ENCODE measurements at regions not wholly inside any gene's neighbourhood (a gene's known extent, or its start where the extent isn't known, plus 50 kb on each side); places are given as distances from the start of the nearest gene placed in this dataset.

DNA sequence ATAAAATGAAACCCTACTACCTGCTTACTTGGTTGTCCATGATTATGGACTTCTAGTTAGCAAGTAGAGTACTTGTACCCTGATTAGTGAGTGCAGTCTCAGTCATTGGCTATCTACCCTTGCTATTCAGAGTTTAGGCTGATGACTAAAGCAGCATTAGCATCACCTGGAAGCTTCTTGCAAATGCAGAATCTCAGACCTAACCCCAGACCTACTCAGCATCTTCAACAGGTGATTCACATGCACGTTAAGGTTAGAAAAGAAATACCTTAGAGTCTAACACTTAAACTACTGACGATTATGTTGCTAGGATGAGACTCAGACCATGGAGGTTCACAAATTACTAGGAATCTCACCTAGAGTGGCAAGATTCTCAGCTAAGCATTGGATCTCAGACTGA is 399.9 kb upstream of the FANCL start:
- Mint-ChIP-seq H3K9me3 (peaks cover 1 to 9% of the 10 kb centered on the region in 2 donors), H3K4me3 (no peak overlapping the region), H3K4me1 (ENCODE audit: low read depth in 2 of 2) (no peaks in the 10 kb centered on the region), H3K36me3 (ENCODE audit: insufficient read depth) (no peaks in the 10 kb centered on the region), H3K27me3 (no peaks in the 10 kb centered on the region), H3K27ac (no peak overlapping the region)
- DNase-seq (no peak), ATAC-seq (replicated peaks) (no peak)

GRCh38 chr2:58640042-58640441 is 398.9 kb upstream of the FANCL start:
- peaks cover 1 to 9% of the 10 kb centered on the region in 2 donors for H3K9me3 Mint-ChIP-seq
- no peak overlapping the region for H3K4me3 Mint-ChIP-seq
- H3K4me1 Mint-ChIP-seq (ENCODE audit: low read depth in 2 of 2), result no peaks in the 10 kb centered on the region
- H3K27me3 Mint-ChIP-seq, result no peaks in the 10 kb centered on the region
- DNase-seq, result no peak
- no peaks in the 10 kb centered on the region for H3K36me3 Mint-ChIP-seq (ENCODE audit: insufficient read depth)
- H3K27ac Mint-ChIP-seq, result no peak overlapping the region
- ATAC-seq (replicated peaks), result no peak

- peaks cover 1 to 9% of the 10 kb centered on the region in 2 donors for H3K9me3 Mint-ChIP-seq
- ATAC-seq (replicated peaks) (no peak), DNase-seq (no peak)
- no peaks in the 10 kb centered on the region for H3K27me3 Mint-ChIP-seq
- no peak overlapping the region for H3K4me3 Mint-ChIP-seq
- no peak overlapping the region for H3K27ac Mint-ChIP-seq
- no peaks in the 10 kb centered on the region for H3K36me3 Mint-ChIP-seq (ENCODE audit: insufficient read depth)
- H3K4me1 Mint-ChIP-seq (ENCODE audit: low read depth in 2 of 2), result no peaks in the 10 kb centered on the region
Measured at GRCh38 chr2:58638256-58638805, 397.2 kb upstream of the FANCL start.

GRCh38 chr2:58636872-58637271 is 395.7 kb upstream of the FANCL start:
- no peak overlapping the region for H3K27ac Mint-ChIP-seq
- DNase-seq (no peak), ATAC-seq (replicated peaks) (no peak)
- H3K9me3 Mint-ChIP-seq, result no peaks in the 10 kb centered on the region
- no peaks in the 10 kb centered on the region for H3K27me3 Mint-ChIP-seq
- no peaks in the 10 kb centered on the region for H3K4me1 Mint-ChIP-seq (ENCODE audit: low read depth in 2 of 2)
- no peaks in the 10 kb centered on the region for H3K36me3 Mint-ChIP-seq (ENCODE audit: insufficient read depth)
- H3K4me3 Mint-ChIP-seq, result no peak overlapping the region

DNA sequence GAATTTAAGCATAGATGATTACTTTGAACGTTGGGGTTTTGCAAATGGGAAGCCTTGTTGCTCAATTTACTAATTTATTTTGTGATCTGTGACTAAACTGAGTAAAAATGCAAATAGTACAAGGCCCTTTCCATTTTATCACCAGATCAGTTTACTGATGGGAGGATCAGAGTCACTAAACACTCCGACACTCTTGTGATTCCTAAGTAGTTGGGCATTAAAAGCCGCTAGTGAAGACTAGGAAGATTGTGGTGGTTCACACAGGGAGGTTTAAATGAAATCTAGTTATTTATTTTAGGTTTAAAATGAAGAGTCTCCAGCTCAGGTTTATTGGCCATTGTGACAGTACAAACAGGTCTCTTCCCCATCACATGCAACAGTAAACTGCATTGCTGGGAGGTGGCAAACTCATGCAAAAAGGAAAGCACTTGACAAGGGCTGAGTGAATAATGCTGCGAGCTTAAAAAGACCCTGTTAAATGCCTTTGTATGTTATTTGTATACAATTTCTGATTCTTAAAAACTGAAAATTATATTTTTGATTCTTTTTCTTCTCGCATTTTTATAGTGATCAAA is 394.8 kb upstream of the FANCL start:
- ATAC-seq (replicated peaks) (no peak), DNase-seq (no peak)
- H3K4me3 Mint-ChIP-seq, result no peak overlapping the region
- no peaks in the 10 kb centered on the region for H3K4me1 Mint-ChIP-seq (ENCODE audit: low read depth in 2 of 2)
- H3K27ac Mint-ChIP-seq, result no peak overlapping the region
- H3K9me3 Mint-ChIP-seq, result no peaks in the 10 kb centered on the region
- H3K27me3 Mint-ChIP-seq, result no peaks in the 10 kb centered on the region
- H3K36me3 Mint-ChIP-seq (ENCODE audit: insufficient read depth), result no peaks in the 10 kb centered on the region

GRCh38 chr2:58634653-58635370 is 393.7 kb upstream of the FANCL start:
- Mint-ChIP-seq H3K4me1 (ENCODE audit: low read depth in 2 of 2) (no peaks in the 10 kb centered on the region), H3K27ac (no peak overlapping the region), H3K27me3 (no peaks in the 10 kb centered on the region), H3K36me3 (ENCODE audit: insufficient read depth) (no peaks in the 10 kb centered on the region), H3K9me3 (no peaks in the 10 kb centered on the region), H3K4me3 (no peak overlapping the region)
- no peak for DNase-seq
- no peak for ATAC-seq (replicated peaks)

DNA sequence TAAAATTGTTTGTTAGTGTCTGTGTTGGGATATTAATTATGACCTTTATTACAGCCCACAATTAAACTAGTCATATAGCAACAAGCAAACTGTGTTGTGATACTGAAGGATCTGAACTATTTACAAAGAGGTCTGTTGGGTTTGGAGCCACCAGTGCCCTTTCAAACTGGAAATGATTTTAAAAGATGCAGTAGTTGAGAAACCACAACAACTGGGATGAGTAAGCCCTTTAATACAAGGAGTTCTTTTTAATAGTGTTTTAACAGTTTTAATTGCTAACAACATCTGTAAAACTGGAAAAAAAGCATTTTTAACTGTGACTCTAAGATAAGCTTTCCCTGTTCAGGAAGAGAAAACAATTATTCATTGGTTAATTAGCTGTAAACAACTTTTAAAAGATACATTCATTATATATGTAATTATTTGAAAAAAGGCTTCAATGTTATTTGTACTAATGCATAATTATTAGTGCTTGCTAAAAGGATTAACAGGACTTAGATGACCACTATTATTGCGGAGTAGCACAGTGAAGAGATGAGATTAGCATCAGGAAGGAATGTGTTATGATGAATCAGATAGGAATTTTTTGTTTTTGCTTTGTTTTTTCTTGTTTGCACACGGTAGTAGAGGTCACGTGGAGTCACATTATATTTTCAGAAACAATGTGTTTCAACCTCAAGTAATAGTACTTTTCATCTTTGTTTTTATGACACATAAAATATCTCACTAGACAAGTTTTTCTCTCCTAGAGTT is 392.7 kb upstream of the FANCL start:
- no peaks in the 10 kb centered on the region for H3K36me3 Mint-ChIP-seq (ENCODE audit: insufficient read depth)
- no peak overlapping the region for H3K4me3 Mint-ChIP-seq
- no peak overlapping the region for H3K27ac Mint-ChIP-seq
- DNase-seq (no peak), ATAC-seq (replicated peaks) (no peak)
- no peaks in the 10 kb centered on the region for H3K27me3 Mint-ChIP-seq
- no peaks in the 10 kb centered on the region for H3K9me3 Mint-ChIP-seq
- H3K4me1 Mint-ChIP-seq (ENCODE audit: low read depth in 2 of 2), result no peaks in the 10 kb centered on the region

DNA sequence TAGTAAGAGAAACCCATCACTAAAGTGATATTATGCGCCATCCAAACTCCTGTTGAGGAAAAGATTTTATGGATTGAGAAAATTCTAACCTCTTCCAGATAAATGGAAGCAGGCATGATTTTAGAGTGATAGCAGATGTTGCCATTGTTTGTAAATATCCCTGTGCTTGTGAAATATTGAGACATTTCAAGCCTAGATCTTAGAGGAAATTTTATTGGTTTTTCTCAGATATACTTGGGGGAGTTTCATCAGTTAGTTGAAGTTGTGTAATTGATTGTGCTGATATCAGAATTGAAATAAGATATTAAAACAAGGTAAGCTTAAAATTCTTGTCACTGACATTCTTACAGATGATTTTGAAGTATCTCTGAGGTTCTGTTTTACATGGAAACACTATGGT is 390.9 kb upstream of the FANCL start:
- Mint-ChIP-seq H3K36me3 (ENCODE audit: insufficient read depth) (no peaks in the 10 kb centered on the region), H3K4me3 (no peak overlapping the region), H3K27me3 (no peaks in the 10 kb centered on the region), H3K9me3 (no peaks in the 10 kb centered on the region), H3K4me1 (ENCODE audit: low read depth in 2 of 2) (no peaks in the 10 kb centered on the region), H3K27ac (no peak overlapping the region)
- DNase-seq (no peak), ATAC-seq (replicated peaks) (no peak)

DNA sequence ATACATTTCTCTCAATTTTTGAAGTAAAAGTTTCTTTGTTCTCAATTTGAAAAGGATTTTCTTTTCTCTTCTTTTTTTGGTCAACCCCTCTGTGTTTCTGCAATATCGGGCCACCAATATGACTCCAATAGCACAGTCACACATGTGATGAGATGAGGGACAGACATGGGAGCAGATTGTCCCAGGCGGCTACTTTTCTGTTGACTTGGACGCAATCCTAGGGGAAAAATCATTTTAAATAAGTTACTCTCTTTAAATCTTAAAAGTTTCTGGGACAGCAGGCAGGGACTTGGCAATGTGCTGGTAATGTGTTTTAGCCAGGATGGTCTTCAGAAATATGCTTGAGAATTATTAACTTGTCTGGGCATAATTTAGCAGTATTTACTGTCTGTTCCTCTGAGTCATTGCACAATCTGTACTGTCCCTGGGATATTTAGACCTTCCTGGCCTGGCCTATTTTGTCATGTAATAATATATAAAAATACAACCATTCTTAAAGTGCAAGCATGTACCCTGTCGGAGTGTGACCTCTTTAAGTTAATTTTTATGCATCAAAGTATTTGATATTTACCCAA is 388.5 kb upstream of the FANCL start:
- H3K4me3 Mint-ChIP-seq, result no peak overlapping the region
- no peaks in the 10 kb centered on the region for H3K27me3 Mint-ChIP-seq
- ATAC-seq (replicated peaks) (no peak), DNase-seq (no peak)
- no peaks in the 10 kb centered on the region for H3K4me1 Mint-ChIP-seq (ENCODE audit: low read depth in 2 of 2)
- H3K9me3 Mint-ChIP-seq, result peaks cover 0 to 12% of the 10 kb centered on the region in 2 donors
- no peaks in the 10 kb centered on the region for H3K36me3 Mint-ChIP-seq (ENCODE audit: insufficient read depth)
- no peak overlapping the region for H3K27ac Mint-ChIP-seq

DNA sequence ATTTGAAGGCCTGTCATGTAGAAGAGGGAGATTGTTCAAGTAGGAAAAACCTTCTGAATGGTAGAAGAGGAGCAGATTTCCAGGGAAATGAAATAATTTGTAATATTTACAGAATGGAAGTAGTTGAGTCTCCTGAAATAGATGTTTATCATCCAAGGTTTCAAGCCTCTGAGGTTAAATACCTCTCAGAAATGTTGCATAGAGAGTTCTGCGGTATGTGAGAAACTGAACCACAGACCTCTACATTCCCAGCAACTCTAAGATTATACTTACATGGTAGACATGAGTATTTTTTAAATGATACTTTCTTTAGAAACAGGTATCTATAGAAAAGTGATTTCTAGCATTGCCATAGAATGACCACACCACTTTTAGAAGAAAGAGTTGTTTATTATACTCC is 379.8 kb upstream of the FANCL start:
- H3K27me3 Mint-ChIP-seq, result no peaks in the 10 kb centered on the region
- peaks cover 0 to 7% of the 10 kb centered on the region in 2 donors for H3K9me3 Mint-ChIP-seq
- no peaks in the 10 kb centered on the region for H3K4me1 Mint-ChIP-seq (ENCODE audit: low read depth in 2 of 2)
- no peak overlapping the region for H3K4me3 Mint-ChIP-seq
- DNase-seq, result no peak
- ATAC-seq (replicated peaks), result no peak
- H3K27ac Mint-ChIP-seq, result no peak overlapping the region
- H3K36me3 Mint-ChIP-seq (ENCODE audit: insufficient read depth), result no peaks in the 10 kb centered on the region

- no peaks in the 10 kb centered on the region for H3K36me3 Mint-ChIP-seq (ENCODE audit: insufficient read depth)
Measured at GRCh38 chr2:58620093-58620492, 379.0 kb upstream of the FANCL start.

DNA sequence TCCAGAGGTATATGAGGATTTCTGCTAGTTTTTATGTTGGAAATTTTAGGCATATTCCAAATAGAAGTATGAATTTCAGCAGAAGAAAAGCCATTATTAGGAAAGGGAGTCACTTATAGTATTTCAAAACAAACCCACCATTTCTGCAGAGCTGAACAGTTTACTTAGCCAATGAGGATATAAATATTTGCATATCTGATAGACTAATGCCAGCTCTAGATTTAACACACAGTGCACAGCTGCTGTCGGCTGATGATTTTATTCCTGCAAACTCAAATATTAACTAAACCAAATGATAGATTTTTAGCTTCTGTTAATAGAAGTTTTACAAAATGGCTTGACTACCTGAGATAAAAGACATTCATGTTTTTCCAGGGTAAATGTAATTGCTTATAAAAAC is 375.8 kb upstream of the FANCL start:
- no peak for DNase-seq
- Mint-ChIP-seq H3K4me3 (no peak overlapping the region), H3K27ac (no peak overlapping the region), H3K4me1 (ENCODE audit: low read depth in 2 of 2) (no peaks in the 10 kb centered on the region), H3K9me3 (no peaks in the 10 kb centered on the region), H3K36me3 (ENCODE audit: insufficient read depth) (no peaks in the 10 kb centered on the region), H3K27me3 (no peaks in the 10 kb centered on the region)
- ATAC-seq (replicated peaks), result no peak

More at GRCh38 chr2:58620093-58620492, 379.0 kb upstream of the FANCL start:
- Mint-ChIP-seq H3K27ac (no peak overlapping the region), H3K4me3 (no peak overlapping the region), H3K27me3 (no peaks in the 10 kb centered on the region), H3K9me3 (peaks cover 0 to 6% of the 10 kb centered on the region in 2 donors), H3K4me1 (ENCODE audit: low read depth in 2 of 2) (no peaks in the 10 kb centered on the region)
- no peak for ATAC-seq (replicated peaks)
- DNase-seq, result no peak

DNA sequence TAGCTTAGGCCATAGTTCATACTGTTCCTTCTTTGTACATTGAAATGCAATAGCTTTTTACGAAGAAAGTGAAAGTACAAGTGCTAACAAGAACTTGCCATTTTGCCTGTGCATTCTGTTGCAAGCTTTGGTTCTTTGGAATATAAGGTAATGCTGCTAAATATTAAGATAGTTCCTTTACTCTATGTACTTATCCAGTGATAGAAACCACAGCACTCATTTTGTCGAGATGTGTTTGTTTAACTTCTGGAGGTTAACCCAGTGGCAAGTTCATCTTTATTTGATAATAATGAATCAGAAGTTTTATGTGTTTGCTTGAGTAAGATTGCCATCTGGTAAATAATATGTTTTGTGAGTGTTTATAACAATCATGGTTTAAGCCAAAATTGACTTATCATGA is 373.1 kb upstream of the FANCL start:
- Mint-ChIP-seq H3K36me3 (ENCODE audit: insufficient read depth) (no peaks in the 10 kb centered on the region), H3K9me3 (no peaks in the 10 kb centered on the region), H3K4me3 (no peak overlapping the region), H3K27ac (no peak overlapping the region), H3K27me3 (no peaks in the 10 kb centered on the region), H3K4me1 (ENCODE audit: low read depth in 2 of 2) (no peaks in the 10 kb centered on the region)
- DNase-seq, result no peak
- ATAC-seq (replicated peaks), result no peak
